ENCODE measurements at regions not wholly inside any gene's neighbourhood (a gene's known extent, or its start where the extent isn't known, plus 50 kb on each side); places are given as distances from the start of the nearest gene placed in this dataset.
"Not testable (repeated sequence)": the region's sequence is repeated elsewhere in the genome, so short reads cannot be mapped to it uniquely, and the experiment has no call there.

- DNase-seq = not testable (repeated sequence)
These were observed 1336.5 kb downstream of the SPATA31A7 start for GRCh38 chr9:62526306-62526705.

- DNase-seq = not testable (repeated sequence)
These were observed 1342.4 kb downstream of the SPATA31A7 start for GRCh38 chr9:62532162-62532776.

DNA sequence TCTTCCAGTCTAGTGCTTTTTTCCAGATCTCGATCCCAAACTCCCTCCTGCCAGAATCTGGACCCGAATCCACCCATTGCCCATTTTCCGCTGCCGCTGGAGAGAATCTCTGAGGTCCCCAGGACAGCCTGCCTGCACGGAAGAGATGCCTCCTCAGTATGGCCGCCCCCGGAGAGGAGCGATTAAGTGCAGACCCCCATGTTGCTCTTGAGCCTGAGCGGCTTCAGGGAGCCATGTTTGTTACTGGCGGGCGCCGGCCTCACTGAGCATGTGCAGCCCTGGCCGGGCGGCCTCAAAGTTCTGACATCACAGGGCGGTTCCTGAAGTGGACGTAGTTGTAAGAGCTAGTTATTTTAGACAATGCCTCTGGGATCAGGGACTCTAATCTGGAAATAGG lies 1342.9 kb downstream of the SPATA31A7 start:
- DNase-seq = not testable (repeated sequence)

DNA sequence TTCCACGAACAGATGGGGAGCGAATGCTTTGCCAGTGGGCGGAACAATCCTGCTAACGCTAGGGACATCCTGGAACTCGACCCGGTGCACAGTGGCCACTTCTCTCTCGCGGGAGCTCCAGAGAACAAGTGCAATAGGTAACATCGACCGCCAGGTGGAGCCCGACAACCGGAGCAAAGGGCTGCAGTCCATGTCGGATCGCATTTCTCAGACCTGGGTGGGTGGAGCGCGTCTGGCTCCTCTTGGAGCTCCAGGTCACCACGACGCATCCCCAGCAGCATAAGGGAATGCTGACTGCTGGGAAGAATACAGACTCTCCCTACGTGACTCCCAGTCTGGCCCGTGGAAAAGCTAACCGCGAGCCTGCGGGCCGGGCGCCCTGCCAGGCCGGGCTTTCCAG lies 1360.7 kb downstream of the SPATA31A7 start:
- not testable (repeated sequence) for DNase-seq

DNA sequence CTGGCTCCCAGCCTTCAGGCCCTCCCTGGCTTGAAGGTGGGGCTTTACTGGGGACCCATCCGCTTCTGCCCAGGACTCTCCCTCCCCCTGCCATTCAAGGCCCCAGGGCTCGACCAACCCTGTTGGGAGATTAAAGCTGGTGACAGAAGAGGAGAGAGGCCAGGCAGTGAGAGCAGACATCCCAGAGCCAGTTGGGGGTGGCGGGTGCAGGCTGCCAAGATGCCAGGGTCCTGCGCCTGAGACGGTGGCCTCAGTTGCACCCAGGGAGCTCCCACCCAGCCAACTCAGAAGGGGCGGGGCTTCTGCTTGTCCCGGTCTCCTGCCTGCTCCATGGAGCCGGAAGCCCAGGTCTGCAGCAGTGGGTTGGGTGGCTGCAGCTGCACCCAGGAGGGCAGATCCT lies 1370.8 kb downstream of the SPATA31A7 start:
- not testable (repeated sequence) for DNase-seq

DNA sequence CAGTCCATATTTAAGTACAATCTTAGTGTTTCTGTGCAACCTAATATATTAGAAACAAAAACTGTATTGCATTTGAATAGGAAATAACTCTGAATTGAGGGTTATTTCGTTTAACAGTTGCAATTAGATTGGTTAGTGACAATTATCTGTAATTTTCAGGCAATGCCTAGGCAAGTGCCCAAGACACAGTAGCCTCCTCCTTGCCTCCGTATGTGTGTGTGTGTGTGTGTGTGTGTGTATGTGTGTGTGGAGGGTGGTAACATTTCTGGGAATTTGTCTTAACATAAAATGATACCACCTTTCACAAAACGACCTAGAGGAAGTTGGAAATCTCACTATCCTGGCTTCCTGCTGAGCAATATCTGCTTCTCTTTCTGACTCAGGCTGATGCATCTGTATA lies 1375.3 kb downstream of the SPATA31A7 start:
- not testable (repeated sequence) for DNase-seq

GRCh38 chr9:62566430-62566829 lies 1376.6 kb downstream of the SPATA31A7 start:
- DNase-seq = not testable (repeated sequence)

DNA sequence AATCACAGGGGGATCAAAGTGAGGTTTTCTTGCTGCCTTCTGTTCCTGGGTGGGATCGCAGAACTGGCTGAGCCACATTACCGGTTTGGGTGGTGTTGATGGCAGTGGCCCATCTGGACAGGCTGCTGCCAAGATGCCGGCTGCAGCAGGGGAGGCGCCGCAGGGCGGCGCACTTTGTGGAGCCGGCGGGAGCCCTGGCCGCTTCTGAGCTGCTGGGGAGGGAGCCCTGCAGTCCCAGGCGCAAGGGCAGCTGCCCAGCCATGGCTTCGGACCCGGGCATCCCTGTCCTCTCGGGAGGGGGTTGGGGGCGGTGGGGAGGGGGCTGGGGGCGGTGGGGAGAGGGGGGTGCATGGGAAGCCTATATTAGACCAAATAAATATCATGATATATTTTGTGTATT lies 1407.3 kb downstream of the SPATA31A7 start:
- DNase-seq = peak; percentile 12
